CD14-positive monocyte (primary cell): ENCODE measurements at regions not wholly inside any gene's neighbourhood (a gene's known extent, or its start where the extent isn't known, plus 50 kb on each side); places are given as distances from the start of the nearest gene placed in this dataset.

Source experiments
- DNase-seq, 3 donors: peaks; one replicate each; pipeline ENCODE4 v3.0.0-alpha.2; 2011 to 2022
- H2AFZ ChIP-seq: 2 replicates; pipeline ENCODE4 v1.6.0; 2012; ENCODE audit warnings: mild to moderate bottlenecking, low read depth, low read length, inconsistent platforms; ENCODE audit not compliant: insufficient read depth, poor library complexity, severe bottlenecking
- H3K27ac ChIP-seq, 2 donors: 1 replicate in 1 of 2; 2 replicates in 1 of 2; pipeline ENCODE4 v1.5.1; 2012 to 2013; ENCODE audit warnings: low read length in 2 of 2, control low read depth in 1 of 2, inconsistent platforms in 1 of 2, low read depth in 1 of 2, mild to moderate bottlenecking in 1 of 2
- H3K27me3 ChIP-seq, 2 donors: one replicate each; pipeline versions ENCODE4 v1.6.0 to v1.6.1; 2011 to 2013; ENCODE audit warnings: low read length in 2 of 2; ENCODE audit not compliant: control insufficient read depth in 2 of 2, insufficient read depth in 2 of 2
- H3K36me3 ChIP-seq, 2 donors: replicated peaks in 1 of 2; 1 replicate in 1 of 2; 2 replicates in 1 of 2; pipeline versions ENCODE4 v1.5.1 to v1.6.1; 2012 to 2013; ENCODE audit warnings: low read length in 2 of 2, control low read depth in 1 of 2, inconsistent platforms in 1 of 2, mild to moderate bottlenecking in 1 of 2; ENCODE audit not compliant: insufficient read depth in 2 of 2, control insufficient read depth in 1 of 2
- H3K4me1 ChIP-seq, 2 donors: 1 replicate in 1 of 2; 2 replicates in 1 of 2; pipeline versions ENCODE4 v1.5.1 to v1.6.1; 2012 to 2013; ENCODE audit warnings: low read length in 2 of 2, control low read depth in 1 of 2, inconsistent platforms in 1 of 2, mild to moderate bottlenecking in 1 of 2, moderate library complexity in 1 of 2; ENCODE audit not compliant: insufficient read depth in 2 of 2, control insufficient read depth in 1 of 2
- H3K4me2 ChIP-seq: replicated peaks from 2 replicates; pipeline ENCODE3; 2012; ENCODE audit warnings: low read length, moderate library complexity, mild to moderate bottlenecking; ENCODE audit not compliant: poor library complexity, severe bottlenecking; ENCODE audit errors: extremely low read depth
- H3K4me3 ChIP-seq, 3 experiments: fragments of 200-600 bp in 1 of 3; sonication (generic) in 1 of 3; replicated peaks in 1 of 3; 1 replicate in 2 of 3; 2 replicates in 1 of 3; pipeline ENCODE4 v1.5.1; 2011 to 2013; ENCODE audit warnings: low read length in 3 of 3, mild to moderate bottlenecking in 3 of 3, control low read depth in 2 of 3, low read depth in 2 of 3, inconsistent platforms in 1 of 3, moderate library complexity in 1 of 3
- H3K79me2 ChIP-seq: 2 replicates; pipeline ENCODE4 v1.6.0; 2012; ENCODE audit warnings: mild to moderate bottlenecking, control low read depth, inconsistent platforms, low read length, moderate library complexity; ENCODE audit not compliant: insufficient read depth
- H3K9ac ChIP-seq: 2 replicates; pipeline ENCODE4 v1.6.0; 2017; ENCODE audit warnings: low read length, mild to moderate bottlenecking; ENCODE audit not compliant: insufficient read depth, poor library complexity, severe bottlenecking
- H3K9me3 ChIP-seq, 2 donors: replicated peaks in 1 of 2; 1 replicate in 1 of 2; 2 replicates in 1 of 2; pipeline versions ENCODE4 v1.5.1 to v1.6.1; 2012 to 2013; ENCODE audit warnings: low read length in 2 of 2, control low read depth in 1 of 2; ENCODE audit not compliant: control insufficient read depth in 1 of 2, insufficient read depth in 1 of 2
- H4K20me1 ChIP-seq: 2 replicates; pipeline ENCODE4 v1.6.0; 2012; ENCODE audit warnings: mild to moderate bottlenecking, low read length, control low read depth, moderate library complexity; ENCODE audit not compliant: insufficient read depth
- H3K27ac Mint-ChIP-seq, 7 donors: one replicate each; pipeline ENCODE4 v1.8.0; 2020; ENCODE audit warnings: mild to moderate bottlenecking in 7 of 7, mixed read lengths in 7 of 7, moderate library complexity in 6 of 7, inconsistent platforms in 2 of 7
- H3K27me3 Mint-ChIP-seq, 3 donors: one replicate each; pipeline ENCODE4 v1.8.0; 2021 to 2022; ENCODE audit warnings: low read depth in 3 of 3, mild to moderate bottlenecking in 3 of 3, mixed read lengths in 3 of 3, moderate library complexity in 3 of 3, inconsistent platforms in 1 of 3
- H3K36me3 Mint-ChIP-seq, 2 donors: one replicate each; pipeline ENCODE4 v1.8.0; 2020; ENCODE audit warnings: mixed read lengths in 2 of 2, inconsistent platforms in 1 of 2, mild to moderate bottlenecking in 1 of 2
- H3K4me1 Mint-ChIP-seq: one replicate; pipeline ENCODE4 v1.8.0; 2020; ENCODE audit warnings: mild to moderate bottlenecking, mixed read lengths
- H3K4me3 Mint-ChIP-seq, 2 donors: one replicate each; pipeline ENCODE4 v1.8.0; 2020; ENCODE audit warnings: mild to moderate bottlenecking in 2 of 2, mixed read lengths in 2 of 2, moderate library complexity in 1 of 2
- H3K9me3 Mint-ChIP-seq, 7 donors: one replicate each; pipeline ENCODE4 v1.8.0; 2020 to 2022; ENCODE audit warnings: mixed read lengths in 7 of 7, mild to moderate bottlenecking in 6 of 7, moderate library complexity in 6 of 7, inconsistent platforms in 2 of 7
- WGBS: methylation state at CpG from one replicate; pipeline ENCODE4 v1.1.5; 2013; ENCODE audit warnings: missing lambda C conversion rate; ENCODE audit not compliant: insufficient coverage; 5-methylcytosine and 5-hydroxymethylcytosine counted together
- intact Hi-C, 2 donors: fragments of 100-400 bp; cut with micrococcal nuclease; formaldehyde crosslinking; loops; one replicate each; pipeline versions ENCODE4 v1.15.0 to v1.15.1; 2023
- TF ChIP-seq, protein P1 (sequence below): fragments of 200-600 bp; IDR thresholded peaks from one replicate; pipeline ENCODE4 v1.8.0; 2022; ENCODE audit warnings: antibody characterized with exemption, mild to moderate bottlenecking

DNA sequence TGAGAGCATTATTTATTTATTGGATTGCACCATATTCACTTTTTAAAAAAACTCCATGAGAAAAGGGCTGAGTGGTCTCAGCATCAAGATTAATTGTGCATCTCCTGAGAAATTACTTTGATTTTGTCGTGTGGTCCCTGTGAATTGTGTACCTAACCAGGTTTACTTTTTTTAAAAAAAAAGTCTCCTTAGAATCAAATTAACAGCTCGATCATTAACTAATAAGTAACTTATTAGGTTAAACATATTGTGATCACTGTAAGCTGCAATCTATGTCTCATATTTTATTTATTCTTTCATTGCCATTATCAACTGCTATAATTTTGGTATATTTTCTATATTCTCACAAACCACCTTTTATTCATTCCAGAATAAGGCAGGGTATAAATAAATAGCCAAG, 318.2 kb downstream of the ADCYAP1 start:
- Histone ChIP-seq H3K79me2 (no peaks in the 10 kb centered on the region), H3K9ac (no peak overlapping the region), H3K9me3 (no peaks in the 10 kb centered on the region), H3K27me3 (no peaks in the 10 kb centered on the region), H2AFZ (no peak overlapping the region), H3K4me3 (no peak overlapping the region), H3K4me1 (no peaks in the 10 kb centered on the region), H3K4me2 (no peak overlapping the region), H3K27ac (no peak overlapping the region), H4K20me1 (no peaks in the 10 kb centered on the region), H3K36me3 (no peaks in the 10 kb centered on the region)
- no CpG with 5 or more reads among the region's 2 CpGs for WGBS
- Mint-ChIP-seq H3K9me3 (peaks cover 0 to 4% (median 0%) of the 10 kb centered on the region in 7 donors), H3K36me3 (no peaks in the 10 kb centered on the region), H3K4me1 (no peaks in the 10 kb centered on the region), H3K27ac (no peak overlapping the region), H3K4me3 (no peak overlapping the region), H3K27me3 (peaks cover 0 to 1% (median 0%) of the 10 kb centered on the region in 3 donors)
- intact Hi-C loops: no loop called here
- DNase-seq: no peak
- TF ChIP-seq, protein P1, sequence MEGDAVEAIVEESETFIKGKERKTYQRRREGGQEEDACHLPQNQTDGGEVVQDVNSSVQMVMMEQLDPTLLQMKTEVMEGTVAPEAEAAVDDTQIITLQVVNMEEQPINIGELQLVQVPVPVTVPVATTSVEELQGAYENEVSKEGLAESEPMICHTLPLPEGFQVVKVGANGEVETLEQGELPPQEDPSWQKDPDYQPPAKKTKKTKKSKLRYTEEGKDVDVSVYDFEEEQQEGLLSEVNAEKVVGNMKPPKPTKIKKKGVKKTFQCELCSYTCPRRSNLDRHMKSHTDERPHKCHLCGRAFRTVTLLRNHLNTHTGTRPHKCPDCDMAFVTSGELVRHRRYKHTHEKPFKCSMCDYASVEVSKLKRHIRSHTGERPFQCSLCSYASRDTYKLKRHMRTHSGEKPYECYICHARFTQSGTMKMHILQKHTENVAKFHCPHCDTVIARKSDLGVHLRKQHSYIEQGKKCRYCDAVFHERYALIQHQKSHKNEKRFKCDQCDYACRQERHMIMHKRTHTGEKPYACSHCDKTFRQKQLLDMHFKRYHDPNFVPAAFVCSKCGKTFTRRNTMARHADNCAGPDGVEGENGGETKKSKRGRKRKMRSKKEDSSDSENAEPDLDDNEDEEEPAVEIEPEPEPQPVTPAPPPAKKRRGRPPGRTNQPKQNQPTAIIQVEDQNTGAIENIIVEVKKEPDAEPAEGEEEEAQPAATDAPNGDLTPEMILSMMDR: no peak

DNA sequence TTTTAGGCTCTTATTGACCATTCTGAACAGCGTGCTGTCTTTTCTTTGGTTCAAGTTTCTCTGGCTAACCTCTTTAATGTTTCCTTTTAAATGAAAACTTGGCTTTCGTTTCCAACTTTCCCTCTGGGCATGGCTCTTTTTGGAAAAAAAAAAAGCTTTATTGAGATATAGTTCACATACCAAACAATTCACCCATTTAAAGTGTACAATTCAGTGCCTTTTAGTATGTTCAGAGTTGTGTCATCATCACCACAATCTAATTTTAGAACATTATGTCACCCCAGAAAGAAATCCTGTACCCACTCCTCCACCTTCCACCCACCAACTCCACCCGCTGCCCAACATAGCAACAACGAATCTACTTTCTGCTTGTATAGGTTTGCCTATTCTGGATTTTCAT, 322.4 kb downstream of the ADCYAP1 start:
- Histone ChIP-seq H3K27me3 (no peaks in the 10 kb centered on the region), H3K4me2 (no peak overlapping the region), H4K20me1 (no peaks in the 10 kb centered on the region), H3K4me3 (no peak overlapping the region), H3K36me3 (no peaks in the 10 kb centered on the region), H3K4me1 (no peaks in the 10 kb centered on the region), H2AFZ (no peak overlapping the region), H3K79me2 (no peaks in the 10 kb centered on the region), H3K27ac (no peak overlapping the region), H3K9me3 (peaks cover 5 to 8% of the 10 kb centered on the region in 2 donors), H3K9ac (no peak overlapping the region)
- intact Hi-C loops: no loop called here
- H3K36me3 Mint-ChIP-seq: no peaks in the 10 kb centered on the region
- peaks cover 0 to 1% (median 0%) of the 10 kb centered on the region in 3 donors for H3K27me3 Mint-ChIP-seq
- peaks cover 0 to 8% (median 2%) of the 10 kb centered on the region in 7 donors for H3K9me3 Mint-ChIP-seq
- no peak overlapping the region for H3K27ac Mint-ChIP-seq
- TF ChIP-seq, protein P1: no peak
- no CpG with 5 or more reads among the region's 4 CpGs for WGBS
- no peaks in the 10 kb centered on the region for H3K4me1 Mint-ChIP-seq
- H3K4me3 Mint-ChIP-seq: no peak overlapping the region
- DNase-seq: no peak
